DND-41 (cell line): ENCODE measurements at regions not wholly inside any gene's neighbourhood (a gene's known extent, or its start where the extent isn't known, plus 50 kb on each side); places are given as distances from the start of the nearest gene placed in this dataset.

Experiments
- CTCF ChIP-seq: IDR thresholded peaks from 2 replicates; pipeline ENCODE4 v1.5.1; 2012; ENCODE audit warnings: borderline replicate concordance, low read length, moderate library complexity, mild to moderate bottlenecking; ENCODE audit not compliant: poor library complexity, severe bottlenecking; ENCODE audit errors: extremely low read depth
- EZH2 ChIP-seq: IDR thresholded peaks from 3 replicates; pipeline ENCODE4 v1.6.1; 2012; ENCODE audit warnings: borderline replicate concordance, low read depth, mild to moderate bottlenecking, moderate library complexity, low read length, inconsistent platforms; ENCODE audit not compliant: severe bottlenecking

- TF ChIP-seq CTCF (no peak), EZH2 (no peak)
These were observed 605.6 kb upstream of the CNTNAP2 start for GRCh38 chr7:145511004-145511403.
